ENCODE measurements at regions not wholly inside any gene's neighbourhood (a gene's known extent, or its start where the extent isn't known, plus 50 kb on each side); places are given as distances from the start of the nearest gene placed in this dataset.

GRCh38 chr6:12594530-12594893 lies 122.1 kb upstream of the PHACTR1 start:
- Histone ChIP-seq H3K36me3 (replicated peaks in 1 of 2; ENCODE audit: control extremely low read depth in 1 of 2, control insufficient read depth in 1 of 2, extremely low read depth in 1 of 2, insufficient read depth in 2 of 2, low read length in 1 of 2) (no peaks in the 10 kb centered on the region), H3K4me3 (ENCODE audit: control extremely low read depth in 1 of 5, extremely low read depth in 1 of 5, insufficient read depth in 1 of 5, low read depth in 2 of 5, low read length in 4 of 5) (no peak overlapping the region), H4K20me1 (ENCODE audit: control insufficient read depth, insufficient read depth, low read length, poor library complexity, severe bottlenecking) (no peaks in the 10 kb centered on the region), H3K27ac (ENCODE audit: low read length in 2 of 2) (no peak overlapping the region), H3K4me1 (ENCODE audit: control insufficient read depth in 2 of 2, insufficient read depth in 2 of 2, low read length in 2 of 2) (peaks cover 20 to 24% of the 10 kb centered on the region in 2 donors), H3K79me2 (ENCODE audit: control insufficient read depth, insufficient read depth, low read length) (no peaks in the 10 kb centered on the region), H2AFZ (ENCODE audit: insufficient read depth, low read depth, low read length, poor library complexity, severe bottlenecking) (peak overlapping the region; percentile 9), H3K9me3 (ENCODE audit: control extremely low read depth in 1 of 3, control insufficient read depth in 2 of 3, insufficient read depth in 1 of 3, low read length in 2 of 3) (no peaks in the 10 kb centered on the region), H3K27me3 (replicated peaks in 1 of 4; ENCODE audit: control extremely low read depth in 1 of 4, control insufficient read depth in 3 of 4, insufficient read depth in 4 of 4, low read length in 3 of 4) (no peaks in the 10 kb centered on the region), H3K9ac (ENCODE audit: low read length) (no peak overlapping the region), H3K4me2 (replicated peaks; ENCODE audit: low read depth, low read length, poor library complexity, severe bottlenecking) (no peak overlapping the region)
- Mint-ChIP-seq H3K27ac (peak overlapping the region; percentile 1), H3K4me3 (no peak overlapping the region), H3K27me3 (no peaks in the 10 kb centered on the region), H3K9me3 (ENCODE audit: insufficient read depth) (no peaks in the 10 kb centered on the region), H3K4me1 (peaks cover 16% of the 10 kb centered on the region)
- TF ChIP-seq EZH2 (IDR thresholded peaks at IDR 0.05; ENCODE audit: borderline replicate concordance, insufficient read depth, low read depth, low read length, poor library complexity, severe bottlenecking) (no peak), CTCF (IDR thresholded peaks at IDR 0.05) (no peak)
- POLR2A ChIA-PET = no interaction called here
- no peak for DNase-seq
- CTCF ChIA-PET = interaction anchor here (1.0 to 1.5 kb wide), 2 partner anchors 11 to 940 kb away, joined by 3 to 5 read pairs; no protein-coding TSS in a partner anchor
- no peak for ATAC-seq (ENCODE audit: low read depth)
- no CpG with 5 or more reads among the region's 3 CpGs for WGBS (ENCODE audit: insufficient coverage)
- intact Hi-C loops (cut with micrococcal nuclease) = no loop called here

- no peaks in the 10 kb centered on the region for H3K9me3 Mint-ChIP-seq (ENCODE audit: insufficient read depth)
- peak; percentile 66 for DNase-seq
Measured at GRCh38 chr6:12595161-12595811, 121.3 kb upstream of the PHACTR1 start.

More at GRCh38 chr6:12595161-12595811, 121.3 kb upstream of the PHACTR1 start:
- H4K20me1 ChIP-seq (ENCODE audit: control insufficient read depth, insufficient read depth, low read length, poor library complexity, severe bottlenecking) = no peaks in the 10 kb centered on the region
- Mint-ChIP-seq H3K27ac (peak overlapping the region; percentile 42), H3K4me3 (peak overlapping the region; percentile 66), H3K27me3 (peaks cover 4% of the 10 kb centered on the region), H3K4me1 (peaks cover 16% of the 10 kb centered on the region)
- H3K9me3 ChIP-seq (ENCODE audit: control extremely low read depth in 1 of 3, control insufficient read depth in 2 of 3, insufficient read depth in 1 of 3, low read length in 2 of 3) = no peaks in the 10 kb centered on the region
- ChIA-PET POLR2A (no interaction called here), CTCF (interaction anchor here (1.0 to 1.5 kb wide), 4 partner anchors 10 to 940 kb away, joined by 3 to 5 read pairs (median 3); no protein-coding TSS in a partner anchor)
- H3K9ac ChIP-seq (ENCODE audit: low read length) = peak overlapping the region; percentile 1
- WGBS (ENCODE audit: insufficient coverage) = 0% methylated on average over 2 of the region's 9 CpGs
- no peaks in the 10 kb centered on the region for H3K36me3 ChIP-seq (replicated peaks in 1 of 2; ENCODE audit: control extremely low read depth in 1 of 2, control insufficient read depth in 1 of 2, extremely low read depth in 1 of 2, insufficient read depth in 2 of 2, low read length in 1 of 2)
- H3K79me2 ChIP-seq (ENCODE audit: control insufficient read depth, insufficient read depth, low read length) = no peaks in the 10 kb centered on the region
- ATAC-seq (ENCODE audit: low read depth) = peak; percentile 72
- intact Hi-C loops (cut with micrococcal nuclease) = no loop called here
- H3K27ac ChIP-seq (ENCODE audit: low read length in 2 of 2) = peak overlapping the region; percentile 2 to 5
- TF ChIP-seq EZH2 (IDR thresholded peaks at IDR 0.05; ENCODE audit: borderline replicate concordance, insufficient read depth, low read depth, low read length, poor library complexity, severe bottlenecking) (no peak), CTCF (IDR thresholded peaks at IDR 0.05) (no peak)
- H3K4me2 ChIP-seq (replicated peaks; ENCODE audit: low read depth, low read length, poor library complexity, severe bottlenecking) = peak overlapping the region; percentile 60
- H2AFZ ChIP-seq (ENCODE audit: insufficient read depth, low read depth, low read length, poor library complexity, severe bottlenecking) = peak overlapping the region; percentile 9
- peaks cover 0 to 4% (median 0%) of the 10 kb centered on the region in 4 experiments for H3K27me3 ChIP-seq (replicated peaks in 1 of 4; ENCODE audit: control extremely low read depth in 1 of 4, control insufficient read depth in 3 of 4, insufficient read depth in 4 of 4, low read length in 3 of 4)
- no peak overlapping the region for H3K4me3 ChIP-seq (ENCODE audit: control extremely low read depth in 1 of 5, extremely low read depth in 1 of 5, insufficient read depth in 1 of 5, low read depth in 2 of 5, low read length in 4 of 5)
- peaks cover 20 to 24% of the 10 kb centered on the region in 2 donors for H3K4me1 ChIP-seq (ENCODE audit: control insufficient read depth in 2 of 2, insufficient read depth in 2 of 2, low read length in 2 of 2)
